OCI-LY1 (cell line): ENCODE measurements at regions not wholly inside any gene's neighbourhood (a gene's known extent, or its start where the extent isn't known, plus 50 kb on each side); places are given as distances from the start of the nearest gene placed in this dataset.

Experiments used
- CTCF ChIP-seq: fragments of 200-600 bp; sonication (generic), shearing (Covaris generic); IDR thresholded peaks from 2 replicates; pipeline ENCODE4 v1.5.1; 2017; ENCODE audit warnings: mild to moderate bottlenecking, antibody characterized with exemption, low read length, moderate library complexity, mixed read lengths
- EZH2 ChIP-seq: fragments of 200-600 bp; sonication (generic), shearing (Covaris generic); IDR thresholded peaks from 2 replicates; pipeline ENCODE4 v1.8.0; 2017; ENCODE audit warnings: borderline replicate concordance, mixed run types, mild to moderate bottlenecking, antibody characterized with exemption, low read length, moderate library complexity, mixed read lengths

- TF ChIP-seq EZH2 (no peak), CTCF (no peak)
Observed at GRCh38 chr7:130818056-130818455, 84.0 kb upstream of the KLF14 start.
